ENCODE measurements at regions not wholly inside any gene's neighbourhood (a gene's known extent, or its start where the extent isn't known, plus 50 kb on each side); places are given as distances from the start of the nearest gene placed in this dataset.
"Not testable (repeated sequence)": the region's sequence is repeated elsewhere in the genome, so short reads cannot be mapped to it uniquely, and the experiment has no call there.

DNA sequence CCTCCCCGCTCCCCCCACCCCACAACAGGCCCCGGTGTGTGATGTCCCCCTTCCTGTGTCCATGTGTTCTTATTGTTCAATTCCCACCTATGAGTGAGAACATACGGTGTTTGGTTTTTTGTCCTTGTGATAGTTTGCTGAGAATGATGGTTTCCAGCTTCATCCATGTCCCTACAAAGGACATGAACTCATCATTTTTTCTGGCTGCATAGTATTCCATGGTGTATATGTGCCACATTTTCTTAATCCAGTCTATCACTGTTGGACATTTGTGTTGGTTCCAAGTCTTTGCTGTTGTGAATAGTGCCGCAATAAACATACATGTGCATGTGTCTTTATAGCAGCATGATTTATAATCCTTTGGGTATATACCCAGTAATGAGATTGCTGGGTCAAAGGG is 104.3 kb downstream of the MTPN start:
- DNase-seq: not testable (repeated sequence)

DNA sequence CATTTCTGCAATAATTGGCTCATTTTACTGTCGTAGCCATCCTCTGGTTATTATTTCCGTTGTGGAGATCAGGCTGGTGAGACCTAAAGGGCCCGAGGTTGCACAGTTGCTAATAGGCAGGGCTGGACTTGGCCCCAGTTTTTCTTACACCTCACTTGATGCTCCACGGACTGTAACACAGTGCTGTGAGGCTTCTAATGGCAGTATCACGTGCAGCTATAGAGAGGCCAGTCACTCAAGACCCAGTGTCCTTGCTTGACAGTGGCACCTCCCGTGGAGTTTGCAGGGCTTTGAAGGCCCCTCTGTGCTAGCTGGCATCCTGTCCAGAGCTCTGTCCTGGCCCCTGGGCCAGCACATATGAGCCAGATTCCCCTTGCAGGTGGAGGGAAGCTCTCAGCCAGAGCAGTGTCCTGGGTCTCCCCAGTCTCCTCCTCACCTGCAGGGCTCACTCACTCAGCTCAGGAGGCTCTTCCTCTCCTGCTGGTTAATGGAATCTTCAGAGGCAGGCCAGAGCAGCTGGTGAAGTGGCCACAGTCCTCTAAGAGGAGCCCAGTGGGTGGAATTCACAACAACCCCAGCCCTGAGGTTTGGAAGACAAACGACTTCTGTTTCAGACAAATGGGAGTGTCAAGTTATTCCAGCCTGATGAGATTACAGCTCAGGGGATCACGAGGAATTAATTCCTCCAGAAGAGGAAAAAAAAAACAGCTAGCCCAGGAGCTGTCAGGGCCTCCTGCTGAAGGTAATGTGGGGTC is 114.2 kb upstream of the FAM180A start:
- no peak for DNase-seq

DNA sequence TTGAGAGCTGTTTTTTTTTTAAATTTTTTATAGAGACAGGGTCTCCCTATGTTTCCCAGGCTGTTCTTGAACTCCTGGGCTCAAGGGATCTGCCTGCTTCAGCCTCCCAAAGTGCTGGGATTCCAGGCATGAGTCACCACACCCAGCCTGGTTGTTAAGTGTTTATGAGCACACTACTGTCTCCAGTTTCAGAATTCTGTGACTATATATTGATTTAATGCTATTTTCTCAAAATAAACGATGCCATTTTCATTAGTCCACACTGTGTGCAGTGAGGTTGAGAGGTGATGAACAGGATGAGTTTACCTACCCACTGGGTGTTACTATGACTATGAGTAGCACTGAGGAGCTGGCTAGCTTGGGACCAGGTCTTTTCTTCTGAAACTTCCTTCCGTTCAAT is 110.9 kb upstream of the FAM180A start:
- no peak for DNase-seq

DNA sequence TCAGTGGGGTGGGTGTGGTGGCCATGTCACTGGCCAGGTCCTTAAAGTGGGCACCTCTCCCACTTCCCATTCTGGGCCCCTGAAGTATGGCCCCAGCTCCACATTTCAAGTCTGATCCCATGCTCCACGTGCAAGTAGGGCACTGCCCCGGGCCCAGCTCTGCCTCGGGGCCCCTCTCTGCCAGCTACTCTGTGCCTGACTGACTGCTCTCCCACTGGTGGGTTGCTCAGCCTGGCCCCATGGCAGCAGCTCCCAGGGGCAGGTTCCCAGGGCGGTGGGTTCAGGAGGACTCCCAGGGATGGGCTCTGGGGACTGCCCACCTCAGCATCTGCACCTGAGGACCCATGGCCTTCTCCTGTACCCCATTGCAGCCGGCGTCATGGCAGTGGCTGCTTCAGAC is 110.2 kb upstream of the FAM180A start:
- no peak for DNase-seq

DNA sequence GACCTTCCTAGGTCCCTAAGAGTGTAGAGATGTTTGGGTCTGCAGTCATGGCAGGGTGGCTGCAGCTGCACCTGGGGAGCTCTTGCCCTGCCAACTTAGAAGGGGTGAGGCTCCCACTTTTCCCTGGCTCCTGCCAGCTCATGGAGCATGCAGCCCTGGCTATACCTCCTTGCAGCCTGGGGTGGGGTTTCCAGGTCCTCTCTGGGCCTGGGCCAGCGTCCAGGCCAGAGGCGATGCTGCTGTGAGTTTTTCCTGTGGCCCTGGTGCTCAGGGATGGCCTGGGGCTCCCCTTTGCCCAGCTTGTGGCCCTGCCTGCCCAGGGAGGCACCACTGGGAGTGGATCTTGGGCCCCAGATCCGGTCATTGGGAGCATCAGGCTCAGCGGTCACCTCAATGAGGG is 109.8 kb upstream of the FAM180A start:
- DNase-seq: no peak

DNA sequence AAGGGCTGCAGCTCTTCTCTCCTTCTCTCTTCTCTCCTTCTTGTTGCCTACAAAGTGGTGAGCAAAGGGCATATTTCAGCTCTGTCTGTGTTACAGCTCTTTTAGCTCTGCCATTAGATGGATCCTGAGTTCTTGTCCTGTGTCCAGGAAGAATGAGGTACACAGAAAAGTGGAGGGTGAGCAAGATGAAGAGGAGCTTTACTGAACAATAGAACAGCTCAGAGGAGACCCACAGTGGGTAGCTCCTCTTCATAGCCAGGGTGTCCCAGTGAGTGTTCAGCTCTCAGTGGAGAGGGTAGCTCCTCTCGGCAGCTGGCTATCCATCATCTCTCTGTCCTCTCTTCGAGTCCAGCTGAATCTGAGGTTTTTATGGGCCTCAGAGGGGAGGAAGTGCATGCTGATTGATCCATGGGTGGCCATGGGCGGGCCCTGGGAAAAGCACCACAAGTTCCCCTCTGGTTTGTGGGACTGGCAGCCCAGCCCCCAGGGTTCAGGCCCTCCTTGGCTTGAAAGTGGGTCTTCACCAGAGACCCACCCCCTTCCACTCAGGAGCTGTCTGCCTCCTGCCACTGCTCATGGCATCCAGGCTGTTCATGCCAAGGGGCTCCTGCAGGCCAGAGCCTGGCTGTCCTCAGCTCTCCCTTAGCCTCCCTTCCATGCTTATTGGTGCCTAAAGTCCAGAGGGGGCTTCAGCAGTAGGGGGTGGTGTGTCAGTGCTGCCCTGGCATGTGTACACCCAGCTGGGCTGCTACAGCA is 109.1 kb upstream of the FAM180A start:
- DNase-seq: no peak

DNA sequence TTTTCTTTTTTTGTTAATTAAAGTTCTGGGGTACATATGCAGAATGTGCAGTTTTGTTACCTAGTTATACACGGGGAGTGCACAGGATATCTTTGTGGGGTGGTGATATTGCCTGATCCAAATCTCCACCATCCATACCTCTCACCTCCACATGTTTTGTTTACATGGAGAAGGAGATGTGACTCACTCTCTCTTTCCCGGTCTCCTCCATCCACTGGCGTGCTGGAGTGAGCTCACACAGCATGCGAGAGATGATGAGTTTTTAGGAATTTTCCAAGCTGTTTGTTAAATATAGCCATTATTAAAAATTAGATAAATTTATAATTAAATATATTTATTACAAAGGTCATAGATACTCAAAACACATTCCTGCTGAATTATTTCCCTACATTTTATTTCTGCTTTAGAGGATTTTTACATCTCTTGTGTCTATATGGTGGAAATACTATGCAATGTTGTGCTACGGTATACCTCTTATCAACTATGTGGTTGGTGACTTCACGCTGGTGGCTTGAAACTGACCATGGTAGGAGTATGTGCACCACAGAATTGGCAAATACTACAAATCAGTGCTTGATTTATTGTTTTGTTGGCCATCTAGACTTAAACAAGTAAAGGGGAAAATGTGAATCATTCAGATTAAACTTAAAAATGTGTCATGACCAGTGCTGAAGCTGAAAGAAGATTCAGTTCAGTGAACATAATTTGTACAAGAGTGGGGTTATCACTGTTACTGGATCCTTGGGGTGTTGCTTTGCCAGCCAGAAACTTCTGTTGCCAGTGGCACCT is 107.9 kb upstream of the FAM180A start:
- no peak for DNase-seq

DNA sequence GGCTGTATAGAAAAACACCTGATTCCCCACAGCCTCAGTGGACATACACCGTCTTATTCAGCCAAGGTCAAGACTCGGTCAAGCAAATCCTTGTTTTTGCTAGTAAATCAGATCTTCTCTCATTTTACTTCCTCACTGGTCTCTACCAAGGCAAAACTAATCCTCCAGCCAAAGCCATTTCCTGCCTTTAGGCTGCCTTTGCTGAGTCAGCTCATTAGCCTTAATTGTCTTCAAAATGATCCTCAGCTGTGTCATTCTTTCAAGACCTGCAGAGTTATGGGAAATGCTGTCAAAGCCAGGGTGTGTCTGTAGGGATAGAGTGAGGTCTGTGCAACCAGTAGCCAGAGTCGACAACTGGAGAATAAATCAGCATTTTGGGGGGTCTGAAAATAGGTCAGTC is 107.2 kb upstream of the FAM180A start:
- no peak for DNase-seq

DNA sequence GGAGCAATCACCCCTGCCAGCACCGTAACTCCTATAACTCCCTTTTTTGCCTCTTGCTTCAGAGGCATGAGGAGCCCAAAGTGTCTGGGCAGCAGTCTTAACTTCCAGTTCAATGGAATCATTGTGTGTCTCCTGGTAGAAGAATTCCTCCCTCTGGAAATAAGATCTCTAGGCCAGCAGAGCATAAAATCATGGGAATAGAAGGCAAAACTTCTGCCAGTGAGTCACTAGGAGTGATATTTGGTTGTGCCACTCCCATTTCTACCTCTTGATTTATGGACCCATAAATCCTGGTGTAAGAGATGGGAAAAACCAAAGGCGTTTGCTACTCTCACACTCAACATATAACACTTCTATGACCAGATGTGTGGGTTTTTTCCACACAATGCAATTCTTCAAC is 104.9 kb upstream of the FAM180A start:
- no peak for DNase-seq

DNA sequence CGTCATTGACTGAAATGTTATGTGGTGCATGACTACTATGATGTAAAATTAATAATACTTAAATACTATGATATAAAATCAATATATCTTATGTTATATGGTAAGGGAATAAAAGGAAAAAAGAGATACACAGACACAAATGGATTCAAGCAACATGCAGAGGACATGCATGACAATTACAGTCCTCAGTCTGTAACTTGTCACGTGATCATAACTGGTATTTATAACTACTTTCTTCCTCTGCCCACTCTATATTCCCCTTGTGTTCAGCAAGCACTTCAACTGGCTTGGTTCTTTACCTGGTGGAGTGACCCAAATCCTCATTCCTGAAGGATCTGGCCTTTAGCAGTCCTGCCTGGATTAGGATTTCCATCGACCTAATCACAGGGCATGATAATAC is 104.4 kb upstream of the FAM180A start:
- no peak for DNase-seq

DNA sequence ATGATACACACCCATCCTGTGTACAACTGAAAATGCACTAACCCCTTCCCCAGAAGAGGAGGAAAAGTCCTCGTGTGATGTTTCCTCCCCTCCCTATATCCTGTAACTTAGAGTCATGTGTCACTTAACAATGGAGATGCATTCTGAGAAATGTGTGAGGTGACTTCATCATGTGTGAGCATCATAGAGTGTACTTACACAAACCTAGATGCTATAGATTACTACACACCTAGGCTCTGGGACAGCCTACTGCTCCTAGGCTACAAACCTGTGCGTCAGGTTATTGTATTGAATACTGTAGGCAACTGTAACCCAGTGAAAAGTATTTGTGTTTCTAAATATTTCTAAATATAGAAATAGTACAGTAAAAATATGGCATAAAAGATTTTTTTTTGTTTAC is 98.6 kb upstream of the FAM180A start:
- no peak for DNase-seq

DNA sequence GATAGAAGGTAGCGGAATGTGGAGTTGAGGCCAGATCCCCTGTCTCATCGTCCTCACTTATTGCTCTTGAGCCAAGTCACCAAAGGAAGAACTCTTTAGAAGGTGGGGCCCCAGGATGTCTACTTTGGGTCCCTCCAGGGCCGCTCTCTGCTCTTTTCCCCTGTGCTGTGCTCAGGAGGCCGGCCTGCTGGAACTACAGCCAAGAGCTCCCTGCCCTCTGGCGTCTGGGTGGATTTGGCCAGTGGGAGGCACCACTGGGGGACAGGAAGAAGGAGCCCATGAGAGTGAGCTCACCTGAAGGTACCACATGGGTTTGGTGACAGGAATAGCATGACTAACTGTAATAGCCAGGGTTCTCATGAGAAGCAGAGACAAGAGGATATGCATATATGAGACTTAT is 97.7 kb upstream of the FAM180A start:
- DNase-seq: no peak

DNA sequence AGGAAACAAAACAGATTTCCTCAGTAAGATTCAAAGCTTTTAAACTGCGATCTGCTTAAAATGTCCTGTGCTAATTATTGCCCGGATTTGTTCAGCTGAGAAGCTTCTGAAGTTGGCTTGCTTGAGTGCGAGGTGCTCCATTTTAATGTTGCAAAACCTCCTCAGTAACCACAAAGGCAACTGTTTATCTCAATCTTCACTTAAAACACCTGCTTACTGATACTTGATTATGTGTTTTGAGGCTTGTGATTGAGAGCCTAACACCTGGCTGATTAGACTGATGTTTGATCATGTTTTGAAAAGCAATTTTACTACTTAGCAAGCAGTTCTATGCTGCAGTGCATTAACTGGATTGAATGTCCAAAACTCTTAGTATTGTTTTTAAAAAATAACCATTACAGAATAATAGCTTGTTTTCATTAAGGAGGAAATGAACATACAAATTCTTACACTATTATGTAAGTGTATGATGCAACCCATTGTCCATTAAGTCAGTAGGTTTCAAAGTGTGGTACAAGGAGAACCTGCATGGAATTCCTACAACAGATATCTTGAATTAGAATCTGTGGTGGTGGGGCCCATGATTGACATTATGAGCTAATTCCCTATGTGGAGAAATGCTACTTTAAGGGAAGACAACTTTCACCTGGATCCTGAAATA is 96.9 kb upstream of the FAM180A start:
- no peak for DNase-seq

DNA sequence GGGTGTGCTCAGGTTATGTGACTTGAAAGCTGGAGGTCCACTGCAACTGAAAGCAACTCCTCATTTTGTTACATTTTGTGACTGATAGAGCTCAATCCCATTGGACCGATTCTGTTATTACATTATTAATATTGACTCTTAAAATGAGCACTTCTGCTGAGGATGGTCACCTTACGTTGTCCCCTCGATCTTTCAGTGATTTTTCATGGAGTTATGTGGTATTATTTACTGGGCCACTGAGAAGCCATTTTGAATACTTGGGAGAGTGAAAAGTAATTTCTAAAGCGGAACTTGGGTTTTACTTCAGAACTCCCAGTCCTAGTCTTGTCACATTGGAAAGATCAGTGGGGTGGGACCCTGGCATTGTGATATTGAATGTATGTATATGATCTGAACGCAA is 96.3 kb upstream of the FAM180A start:
- no peak for DNase-seq

DNA sequence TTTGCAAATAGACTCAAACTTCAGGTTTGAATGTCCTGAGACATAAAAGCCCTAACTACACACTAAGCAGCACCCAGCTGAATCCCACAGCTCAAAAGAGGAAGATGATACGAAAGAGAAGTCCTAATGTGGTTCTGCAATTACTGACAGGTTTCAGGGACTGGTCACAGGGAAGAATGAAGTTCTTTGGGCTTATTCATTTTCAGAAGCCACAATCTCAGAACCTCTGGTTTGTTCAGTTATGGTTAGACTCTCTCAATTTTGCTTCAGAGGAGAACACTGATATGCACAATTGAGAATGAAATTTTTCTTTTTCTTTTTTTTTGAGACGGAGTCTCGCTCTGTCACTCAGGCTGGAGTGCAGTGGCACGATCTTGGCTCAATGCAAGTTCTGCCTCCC is 94.6 kb upstream of the FAM180A start:
- no peak for DNase-seq

DNA sequence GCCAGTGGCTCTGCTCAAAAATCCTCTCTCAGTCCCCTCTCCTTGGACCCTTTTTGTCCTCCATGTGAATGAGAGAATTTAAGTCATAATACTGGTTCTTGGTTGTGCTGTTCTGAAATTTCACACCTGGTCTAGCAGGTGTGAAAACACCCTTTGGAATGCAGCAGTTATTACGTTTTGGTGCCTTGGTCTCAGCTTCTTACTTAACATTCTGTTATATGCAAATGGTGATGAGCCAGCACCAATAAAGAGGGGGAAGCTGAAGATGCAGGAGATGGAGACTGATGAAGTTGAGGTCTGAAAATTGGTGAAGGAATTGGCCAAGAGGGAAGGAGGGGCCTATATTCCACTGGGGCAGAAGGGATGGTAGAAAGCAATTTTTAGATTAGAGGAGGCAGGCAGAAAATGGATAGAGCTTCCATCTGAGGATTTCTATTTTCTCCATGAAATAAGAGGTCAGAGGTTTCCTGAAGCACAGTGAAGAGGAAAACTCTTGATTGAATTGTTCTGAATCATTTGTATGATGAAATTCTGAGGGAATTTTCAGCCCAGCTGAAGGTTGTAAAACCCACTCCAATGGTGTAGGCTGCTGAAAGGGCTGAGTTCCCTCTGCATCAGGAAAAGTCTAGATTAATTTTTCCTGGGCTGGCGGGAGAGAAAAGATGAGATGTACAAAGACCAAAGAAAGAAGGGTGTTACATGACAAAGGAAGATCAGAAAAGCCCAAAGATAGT is 94.0 kb upstream of the FAM180A start:
- DNase-seq: no peak

DNA sequence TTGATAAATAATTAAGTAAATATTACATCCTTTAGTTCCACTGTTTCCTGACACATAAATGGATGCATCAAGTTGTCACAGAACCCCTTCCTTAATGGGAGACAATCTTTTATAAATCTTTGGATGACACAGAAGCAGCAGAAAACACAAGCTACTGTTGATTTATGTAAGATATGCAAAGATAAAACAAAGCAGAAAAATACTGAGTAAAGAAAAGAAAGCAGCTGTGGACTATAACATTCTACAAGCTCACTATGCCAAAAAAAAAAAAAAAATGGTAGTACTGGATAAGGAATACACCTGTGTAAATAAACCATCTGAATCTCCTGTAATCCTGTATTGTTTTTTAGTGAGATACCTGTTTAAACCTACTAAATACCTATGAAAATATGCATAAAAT is 92.0 kb upstream of the FAM180A start:
- no peak for DNase-seq

DNA sequence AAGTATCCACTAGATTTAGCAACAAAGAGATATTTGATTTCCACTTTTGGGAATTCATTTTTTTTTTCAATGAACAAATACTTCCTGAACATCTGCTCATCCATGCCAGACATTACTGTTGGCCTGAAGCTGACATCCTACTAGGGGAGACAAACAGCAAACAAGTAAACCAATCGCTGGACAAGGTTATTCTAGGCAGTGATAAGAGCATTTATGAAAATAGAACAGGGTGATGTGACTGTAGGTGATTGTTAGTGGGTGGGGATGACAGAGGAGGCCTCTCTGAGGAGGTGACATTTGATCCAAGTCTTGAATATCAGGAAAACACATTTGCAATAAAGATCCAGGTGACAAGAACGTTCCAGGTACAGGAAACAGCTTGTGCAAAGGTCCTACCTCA is 89.1 kb upstream of the FAM180A start:
- DNase-seq: no peak

DNA sequence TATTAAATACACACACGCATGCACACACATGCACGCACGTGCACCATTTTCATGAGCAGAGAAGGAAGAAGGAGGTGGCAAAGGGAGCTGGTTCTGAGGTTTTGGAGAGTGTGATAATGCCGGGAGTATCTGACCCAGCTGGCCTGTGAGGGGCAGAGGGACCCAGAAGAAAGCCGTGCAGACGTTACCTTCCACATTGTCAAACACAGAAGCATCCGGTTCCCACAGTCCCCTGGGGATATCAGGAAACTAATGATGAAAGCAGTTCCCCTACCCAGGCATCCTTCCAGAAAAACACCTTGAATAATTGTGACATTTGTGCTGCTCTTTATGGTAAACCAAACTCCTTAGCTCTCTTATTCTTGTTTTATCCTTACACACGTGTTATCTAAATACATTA is 85.7 kb upstream of the FAM180A start:
- no peak for DNase-seq

DNA sequence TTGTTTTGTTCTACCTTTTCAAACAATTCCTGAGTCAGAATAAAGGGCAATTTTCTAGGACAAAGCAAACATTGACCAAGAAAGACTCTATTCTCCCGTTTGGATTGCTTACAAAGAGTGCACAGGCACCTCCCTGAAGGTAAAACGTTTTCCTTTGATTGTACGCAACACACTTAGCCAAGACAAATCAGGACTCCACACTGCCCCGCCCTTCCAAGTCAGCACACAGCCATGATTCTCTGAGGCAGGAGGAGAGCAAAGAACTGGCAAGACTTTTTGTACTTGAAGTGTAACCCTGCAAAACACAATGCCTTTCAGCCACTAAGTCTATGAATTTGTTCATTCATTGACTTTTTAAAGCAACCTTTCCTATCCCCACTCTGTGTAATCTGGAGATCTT is 85.0 kb upstream of the FAM180A start:
- no peak for DNase-seq

DNA sequence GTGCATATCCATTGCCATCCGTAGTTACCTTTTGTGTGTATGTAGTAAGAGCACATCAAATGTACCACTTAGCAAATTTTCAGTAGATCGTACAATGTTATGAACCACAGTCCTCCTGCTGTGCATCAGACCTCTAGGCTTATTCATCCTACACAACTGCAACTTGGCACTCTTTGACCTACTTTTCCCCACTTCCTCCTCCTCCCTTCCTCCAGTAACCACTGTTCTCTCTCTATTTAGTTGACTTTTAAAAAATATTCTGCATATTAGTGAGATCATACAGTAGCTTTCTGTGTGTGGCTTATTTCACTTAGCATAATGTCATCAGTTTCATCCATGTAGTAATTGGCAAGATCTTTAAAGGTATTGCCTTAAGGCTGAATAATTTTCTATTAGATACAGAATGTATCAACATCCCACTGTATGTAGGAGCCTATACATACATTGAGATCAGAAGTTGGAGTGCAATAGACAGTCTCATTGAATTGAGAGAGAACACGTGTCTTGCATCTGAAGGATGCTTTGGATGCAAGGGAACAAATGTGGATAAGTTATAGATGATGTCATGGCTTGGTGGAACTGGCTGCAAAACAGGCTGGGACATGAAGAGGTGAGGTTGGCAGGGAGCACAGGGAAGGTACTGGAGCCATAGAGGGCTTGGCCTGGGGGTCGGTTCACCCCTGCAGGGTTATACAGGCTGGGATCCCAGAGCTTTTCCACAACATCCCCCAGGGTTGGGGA is 83.0 kb upstream of the FAM180A start:
- no peak for DNase-seq

DNA sequence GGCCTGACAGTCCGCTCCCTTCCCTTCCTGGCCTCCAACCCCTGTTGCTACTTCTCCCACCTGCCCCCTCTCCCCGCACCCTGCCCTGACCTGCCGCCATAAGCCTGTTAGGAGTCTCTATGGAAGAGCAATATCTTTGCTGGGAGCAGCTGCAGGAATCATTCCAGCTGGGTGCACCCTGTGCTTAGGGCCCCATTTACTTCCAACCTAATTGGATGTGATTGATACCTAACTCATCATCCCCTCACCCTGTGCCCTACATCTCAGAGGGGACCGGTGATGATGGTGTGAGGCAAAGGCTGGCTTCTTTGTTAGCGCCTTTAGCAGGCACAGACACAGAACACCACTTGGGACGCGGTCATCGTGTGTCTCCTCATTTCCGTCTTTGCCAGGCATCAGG is 80.0 kb upstream of the FAM180A start:
- no peak for DNase-seq
